ENCODE measurements at regions not wholly inside any gene's neighbourhood (a gene's known extent, or its start where the extent isn't known, plus 50 kb on each side); places are given as distances from the start of the nearest gene placed in this dataset.

- H3K4me3 ChIP-seq (ENCODE audit: low read length), result no peak overlapping the region
- DNase-seq (ENCODE audit: low read depth), result no peak
- no peak for TF ChIP-seq CTCF (conservative IDR thresholded peaks at IDR 0.05; ENCODE audit: low read depth, low read length)
Observed at GRCh38 chr7:47154791-47155190, 427.1 kb downstream of the TNS3 start.

- peak; percentile 16 for DNase-seq (ENCODE audit: low read depth)
- TF ChIP-seq CTCF (conservative IDR thresholded peaks at IDR 0.05; ENCODE audit: low read depth, low read length), result no peak
Observed at GRCh38 chr7:47153576-47153975, 428.3 kb downstream of the TNS3 start.

GRCh38 chr7:47153058-47153457 lies 428.9 kb downstream of the TNS3 start:
- DNase-seq (ENCODE audit: low read depth), result peak; percentile 92
- H3K4me3 ChIP-seq (ENCODE audit: low read length), result no peak overlapping the region
- TF ChIP-seq CTCF (conservative IDR thresholded peaks at IDR 0.05; ENCODE audit: low read depth, low read length), result no peak

More at GRCh38 chr7:47153576-47153975, 428.3 kb downstream of the TNS3 start:
- H3K4me3 ChIP-seq (ENCODE audit: low read length), result no peak overlapping the region

- TF ChIP-seq CTCF (conservative IDR thresholded peaks at IDR 0.05; ENCODE audit: low read depth, low read length), result no peak
- no peak overlapping the region for H3K4me3 ChIP-seq (ENCODE audit: low read length)
- no peak for DNase-seq (ENCODE audit: low read depth)
Observed at GRCh38 chr7:47152307-47152706, 429.6 kb downstream of the TNS3 start.

GRCh38 chr7:47150497-47151260 lies 431.2 kb downstream of the TNS3 start:
- no peak for TF ChIP-seq CTCF (conservative IDR thresholded peaks at IDR 0.05; ENCODE audit: low read depth, low read length)
- no peak overlapping the region for H3K4me3 ChIP-seq (ENCODE audit: low read length)
- DNase-seq (ENCODE audit: low read depth), result no peak

- no peak for TF ChIP-seq CTCF (conservative IDR thresholded peaks at IDR 0.05; ENCODE audit: low read depth, low read length)
- no peak for DNase-seq (ENCODE audit: low read depth)
Observed at GRCh38 chr7:47149971-47150370, 431.9 kb downstream of the TNS3 start.

GRCh38 chr7:47149208-47149839 lies 432.6 kb downstream of the TNS3 start:
- no peak for TF ChIP-seq CTCF (conservative IDR thresholded peaks at IDR 0.05; ENCODE audit: low read depth, low read length)
- DNase-seq (ENCODE audit: low read depth), result no peak
- H3K4me3 ChIP-seq (ENCODE audit: low read length), result no peak overlapping the region

More at GRCh38 chr7:47149971-47150370, 431.9 kb downstream of the TNS3 start:
- H3K4me3 ChIP-seq (ENCODE audit: low read length), result no peak overlapping the region

Data from retinal pigment epithelial cell (primary cell).